Dermis microvascular lymphatic vessel endothelial cell (primary cell): ENCODE measurements at regions not wholly inside any gene's neighbourhood (a gene's known extent, or its start where the extent isn't known, plus 50 kb on each side); places are given as distances from the start of the nearest gene placed in this dataset.

Source experiments
- DNase-seq, 2 donors: peaks; one replicate each; pipeline versions ENCODE4 v3.0.0 to v3.0.0-alpha.2; 2010; ENCODE audit warnings: low read depth in 2 of 2

GRCh38 chr4:31104043-31104442 lies 383.9 kb downstream of the PCDH7 start:
- no peak for DNase-seq

- DNase-seq: no peak
Observed at GRCh38 chr4:31104577-31104976, 384.4 kb downstream of the PCDH7 start.

- DNase-seq: peak in 1 of 2 donors; percentile 33
Observed at GRCh38 chr4:31106419-31106818, 386.2 kb downstream of the PCDH7 start.

- no peak for DNase-seq
Observed at GRCh38 chr4:31107362-31107761, 387.2 kb downstream of the PCDH7 start.

- no peak for DNase-seq
Observed at GRCh38 chr4:31108762-31109161, 388.6 kb downstream of the PCDH7 start.

- no peak for DNase-seq
Observed at GRCh38 chr4:31111790-31112189, 391.6 kb downstream of the PCDH7 start.

- DNase-seq: no peak
Observed at GRCh38 chr4:31114816-31115215, 394.6 kb downstream of the PCDH7 start.

GRCh38 chr4:31124008-31124585 lies 403.9 kb downstream of the PCDH7 start:
- DNase-seq: no peak

- no peak for DNase-seq
Observed at GRCh38 chr4:31125061-31125460, 404.9 kb downstream of the PCDH7 start.

GRCh38 chr4:31125496-31125895 lies 405.3 kb downstream of the PCDH7 start:
- peak; percentile 1 to 5 for DNase-seq

- no peak for DNase-seq
Observed at GRCh38 chr4:31126881-31127398, 406.8 kb downstream of the PCDH7 start.

GRCh38 chr4:31130930-31131329 lies 410.8 kb downstream of the PCDH7 start:
- DNase-seq: no peak

- no peak for DNase-seq
Observed at GRCh38 chr4:31134720-31135119, 414.6 kb downstream of the PCDH7 start.

- no peak for DNase-seq
Observed at GRCh38 chr4:31139767-31140166, 419.6 kb downstream of the PCDH7 start.

GRCh38 chr4:31141095-31141831 lies 421.1 kb downstream of the PCDH7 start:
- DNase-seq: no peak

- DNase-seq: no peak
Observed at GRCh38 chr4:31141832-31142142, 421.6 kb downstream of the PCDH7 start.

- no peak for DNase-seq
Observed at GRCh38 chr4:31146366-31146765, 426.2 kb downstream of the PCDH7 start.

GRCh38 chr4:31148990-31149389 lies 428.8 kb downstream of the PCDH7 start:
- DNase-seq: no peak

GRCh38 chr4:31156221-31156620 lies 436.1 kb downstream of the PCDH7 start:
- no peak for DNase-seq

- DNase-seq: no peak
Observed at GRCh38 chr4:31160146-31160545, 440.0 kb downstream of the PCDH7 start.

- DNase-seq: no peak
Observed at GRCh38 chr4:31169846-31170245, 449.7 kb downstream of the PCDH7 start.

GRCh38 chr4:31171362-31171761 lies 451.2 kb downstream of the PCDH7 start:
- no peak for DNase-seq

GRCh38 chr4:31175242-31175910 lies 455.2 kb downstream of the PCDH7 start:
- DNase-seq: peak in 1 of 2 donors; percentile 11
